Esophagus muscularis mucosa (tissue), 3 donors: ENCODE measurements at regions not wholly inside any gene's neighbourhood (a gene's known extent, or its start where the extent isn't known, plus 50 kb on each side); places are given as distances from the start of the nearest gene placed in this dataset.

ENCODE experiments used
- CTCF ChIP-seq, 3 experiments: fragments of 200-600 bp in 2 of 3; fragments of 450-650 bp in 1 of 3; sonication (generic) in 2 of 3; IDR thresholded peaks; one replicate each; pipeline ENCODE4 v1.5.1; 2017 to 2019; ENCODE audit warnings: antibody characterized with exemption in 3 of 3, mild to moderate bottlenecking in 2 of 3, moderate library complexity in 1 of 3
- POLR2A ChIP-seq: fragments of 450-650 bp; IDR thresholded peaks from one replicate; pipeline ENCODE4 v1.6.1; 2017; ENCODE audit warnings: antibody characterized with exemption, moderate library complexity, mild to moderate bottlenecking, low read depth

GRCh38 chrX:150224676-150225075, 138.4 kb upstream of the MAMLD1 start:
- TF ChIP-seq POLR2A (no peak), CTCF (IDR thresholded peaks at IDR 0.05) (no peak)
